DMS 273 treated with DMSO at 0.1 percent for 48 hours (cell line): ENCODE measurements at regions not wholly inside any gene's neighbourhood (a gene's known extent, or its start where the extent isn't known, plus 50 kb on each side); places are given as distances from the start of the nearest gene placed in this dataset.

Source experiments
- DNase-seq: peaks from one replicate; lab custom pipeline; 2025; lab: John Stamatoyannopoulos, UW

GRCh38 chr11:80255021-80255420, 814.2 kb upstream of the TENM4 start:
- DNase-seq = no peak

GRCh38 chr11:80241766-80242165, 800.9 kb upstream of the TENM4 start:
- no peak for DNase-seq

- DNase-seq = no peak
Measured at GRCh38 chr11:80240245-80240644, 799.4 kb upstream of the TENM4 start.

- DNase-seq = no peak
Measured at GRCh38 chr11:80239217-80239616, 798.4 kb upstream of the TENM4 start.

- no peak for DNase-seq
Measured at GRCh38 chr11:80227915-80228314, 787.1 kb upstream of the TENM4 start.

GRCh38 chr11:80214413-80214812, 773.6 kb upstream of the TENM4 start:
- no peak for DNase-seq

GRCh38 chr11:80211673-80212072, 770.8 kb upstream of the TENM4 start:
- no peak for DNase-seq

GRCh38 chr11:80204021-80204420, 763.2 kb upstream of the TENM4 start:
- no peak for DNase-seq

- no peak for DNase-seq
Measured at GRCh38 chr11:80196932-80197554, 756.2 kb upstream of the TENM4 start.

- DNase-seq = no peak
Measured at GRCh38 chr11:80196041-80196440, 755.2 kb upstream of the TENM4 start.

GRCh38 chr11:80194625-80195024, 753.8 kb upstream of the TENM4 start:
- DNase-seq = no peak

GRCh38 chr11:80194016-80194415, 753.2 kb upstream of the TENM4 start:
- no peak for DNase-seq

GRCh38 chr11:80188076-80188627, 747.3 kb upstream of the TENM4 start:
- no peak for DNase-seq

- no peak for DNase-seq
Measured at GRCh38 chr11:80186692-80187091, 745.9 kb upstream of the TENM4 start.

- no peak for DNase-seq
Measured at GRCh38 chr11:80182901-80183300, 742.1 kb upstream of the TENM4 start.

GRCh38 chr11:80173371-80174136, 732.7 kb upstream of the TENM4 start:
- no peak for DNase-seq

GRCh38 chr11:80168796-80169195, 728.0 kb upstream of the TENM4 start:
- DNase-seq = no peak

- DNase-seq = no peak
Measured at GRCh38 chr11:80167766-80168165, 726.9 kb upstream of the TENM4 start.

GRCh38 chr11:80165744-80166143, 724.9 kb upstream of the TENM4 start:
- DNase-seq = no peak

GRCh38 chr11:80163441-80163840, 722.6 kb upstream of the TENM4 start:
- no peak for DNase-seq

- DNase-seq = no peak
Measured at GRCh38 chr11:80163011-80163410, 722.2 kb upstream of the TENM4 start.

GRCh38 chr11:80162387-80162786, 721.6 kb upstream of the TENM4 start:
- no peak for DNase-seq

GRCh38 chr11:80157447-80157846, 716.6 kb upstream of the TENM4 start:
- no peak for DNase-seq

- DNase-seq = no peak
Measured at GRCh38 chr11:80156062-80156461, 715.2 kb upstream of the TENM4 start.
